GM20000 (cell line): ENCODE measurements at regions not wholly inside any gene's neighbourhood (a gene's known extent, or its start where the extent isn't known, plus 50 kb on each side); places are given as distances from the start of the nearest gene placed in this dataset.

ENCODE experiments used
- DNase-seq: peaks from one replicate; pipeline ENCODE4 v3.0.0; 2012; ENCODE audit warnings: low spot score
- TF ChIP-seq, protein P1 (sequence below): IDR thresholded peaks from 2 replicates; pipeline ENCODE4 v1.5.1; 2012; ENCODE audit warnings: mild to moderate bottlenecking, control low read depth; ENCODE audit errors: extremely low read depth, missing control alignments

DNA sequence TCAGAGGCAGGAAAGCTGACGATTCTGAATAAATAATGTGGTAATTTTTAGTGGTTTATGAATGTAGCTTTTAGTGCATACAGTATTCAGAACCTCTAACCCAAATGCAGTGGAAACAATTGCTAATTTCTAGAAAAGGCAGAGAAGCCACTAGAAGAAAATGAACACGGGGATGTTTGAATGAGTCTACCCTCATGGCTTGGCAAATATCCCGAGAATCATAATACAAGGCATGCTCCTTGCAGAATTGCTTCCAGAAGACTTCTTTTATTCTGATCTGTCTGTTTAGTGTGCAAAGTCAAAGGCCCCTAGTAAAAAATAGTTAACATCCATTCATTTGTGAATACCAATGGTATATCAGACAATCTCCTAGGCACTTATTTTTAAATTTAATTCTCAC is 246.8 kb downstream of the LMO4 start:
- no peak for DNase-seq
- TF ChIP-seq, protein P1, sequence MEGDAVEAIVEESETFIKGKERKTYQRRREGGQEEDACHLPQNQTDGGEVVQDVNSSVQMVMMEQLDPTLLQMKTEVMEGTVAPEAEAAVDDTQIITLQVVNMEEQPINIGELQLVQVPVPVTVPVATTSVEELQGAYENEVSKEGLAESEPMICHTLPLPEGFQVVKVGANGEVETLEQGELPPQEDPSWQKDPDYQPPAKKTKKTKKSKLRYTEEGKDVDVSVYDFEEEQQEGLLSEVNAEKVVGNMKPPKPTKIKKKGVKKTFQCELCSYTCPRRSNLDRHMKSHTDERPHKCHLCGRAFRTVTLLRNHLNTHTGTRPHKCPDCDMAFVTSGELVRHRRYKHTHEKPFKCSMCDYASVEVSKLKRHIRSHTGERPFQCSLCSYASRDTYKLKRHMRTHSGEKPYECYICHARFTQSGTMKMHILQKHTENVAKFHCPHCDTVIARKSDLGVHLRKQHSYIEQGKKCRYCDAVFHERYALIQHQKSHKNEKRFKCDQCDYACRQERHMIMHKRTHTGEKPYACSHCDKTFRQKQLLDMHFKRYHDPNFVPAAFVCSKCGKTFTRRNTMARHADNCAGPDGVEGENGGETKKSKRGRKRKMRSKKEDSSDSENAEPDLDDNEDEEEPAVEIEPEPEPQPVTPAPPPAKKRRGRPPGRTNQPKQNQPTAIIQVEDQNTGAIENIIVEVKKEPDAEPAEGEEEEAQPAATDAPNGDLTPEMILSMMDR: no peak

DNA sequence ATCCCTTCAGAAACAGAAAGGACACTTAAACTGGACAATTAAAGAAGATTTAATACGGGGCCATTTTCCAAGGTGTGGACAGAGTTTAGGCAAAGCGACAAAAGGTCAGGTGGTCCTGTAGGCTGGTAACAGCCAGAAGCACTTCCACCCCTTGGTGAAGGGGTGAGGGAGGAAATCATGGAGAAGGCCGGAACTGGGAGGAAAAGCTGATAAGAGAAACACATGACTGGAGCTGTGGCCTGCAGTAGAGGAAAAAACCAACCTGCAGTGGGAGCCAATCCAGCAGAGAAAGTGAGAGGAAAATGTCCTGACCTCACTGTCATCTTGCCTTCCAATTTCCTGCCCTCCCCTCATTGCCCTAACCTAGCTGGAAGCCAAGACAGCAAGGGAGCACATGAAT is 249.8 kb downstream of the LMO4 start:
- TF ChIP-seq, protein P1: no peak
- DNase-seq: no peak

DNA sequence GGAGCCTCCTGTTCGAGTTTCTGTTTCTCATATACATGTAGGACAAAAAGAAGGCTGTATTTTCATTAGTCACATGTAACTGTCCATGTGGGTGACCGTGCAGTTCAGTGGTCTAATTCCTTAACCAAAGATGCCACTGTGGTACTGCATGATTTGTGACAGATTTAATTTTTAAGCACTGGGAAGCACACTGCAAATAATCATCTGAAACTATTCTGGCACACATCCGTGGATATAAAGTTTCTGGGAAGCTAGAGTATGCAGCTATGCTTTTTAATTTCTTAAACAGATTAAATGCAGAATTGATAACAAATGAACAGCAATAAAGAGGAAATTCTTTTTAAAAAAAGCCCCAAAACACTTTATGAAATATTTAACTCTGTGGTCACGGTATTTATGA is 254.8 kb downstream of the LMO4 start:
- TF ChIP-seq, protein P1: no peak
- DNase-seq: no peak

GRCh38 chr1:87584586-87584985 is 255.9 kb downstream of the LMO4 start:
- DNase-seq: no peak
- TF ChIP-seq, protein P1: no peak

DNA sequence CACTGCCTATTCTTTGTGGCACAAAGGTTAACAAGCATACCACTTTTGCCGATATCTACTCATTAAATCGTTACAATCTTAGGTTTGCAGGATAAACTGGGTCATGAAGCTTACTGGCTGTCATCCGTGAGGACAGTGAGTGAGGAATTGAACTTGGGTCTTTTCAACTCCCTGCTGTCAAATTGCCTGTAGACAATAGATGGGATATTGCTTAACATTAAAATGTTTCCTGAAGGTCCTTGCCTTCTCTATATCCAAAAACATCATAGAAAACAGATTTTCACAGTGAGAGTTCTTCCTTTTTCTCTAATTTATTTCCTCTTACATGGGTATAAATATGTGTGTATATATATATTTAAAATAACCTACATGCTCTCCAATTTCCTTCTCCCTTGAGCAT is 257.8 kb downstream of the LMO4 start:
- TF ChIP-seq, protein P1: no peak
- no peak for DNase-seq

GRCh38 chr1:87588495-87588894 is 259.8 kb downstream of the LMO4 start:
- DNase-seq: peak; percentile 20

DNA sequence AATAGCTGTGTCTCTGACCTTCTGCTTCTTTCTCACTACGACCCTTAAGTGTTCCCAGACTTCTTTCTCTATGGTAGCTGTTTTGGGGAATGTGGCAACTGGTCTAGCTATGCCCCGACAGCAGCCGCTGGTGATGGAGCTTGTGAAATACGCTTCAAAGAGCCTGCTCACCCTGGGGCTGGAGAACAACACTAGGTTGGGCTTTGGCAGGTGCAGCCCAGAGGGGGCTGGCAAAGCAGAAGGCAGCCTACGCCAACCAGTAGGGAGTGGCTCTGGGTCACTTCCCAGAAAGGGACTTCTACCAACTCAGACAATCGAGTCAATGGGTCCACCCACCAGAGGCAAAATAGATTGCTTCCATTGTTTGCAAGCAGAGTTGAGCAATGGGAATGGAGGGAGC is 262.8 kb downstream of the LMO4 start:
- no peak for DNase-seq
- TF ChIP-seq, protein P1: no peak

More at GRCh38 chr1:87588495-87588894, 259.8 kb downstream of the LMO4 start:
- TF ChIP-seq, protein P1: no peak
